ENCODE measurements at regions not wholly inside any gene's neighbourhood (a gene's known extent, or its start where the extent isn't known, plus 50 kb on each side); places are given as distances from the start of the nearest gene placed in this dataset.

DNA sequence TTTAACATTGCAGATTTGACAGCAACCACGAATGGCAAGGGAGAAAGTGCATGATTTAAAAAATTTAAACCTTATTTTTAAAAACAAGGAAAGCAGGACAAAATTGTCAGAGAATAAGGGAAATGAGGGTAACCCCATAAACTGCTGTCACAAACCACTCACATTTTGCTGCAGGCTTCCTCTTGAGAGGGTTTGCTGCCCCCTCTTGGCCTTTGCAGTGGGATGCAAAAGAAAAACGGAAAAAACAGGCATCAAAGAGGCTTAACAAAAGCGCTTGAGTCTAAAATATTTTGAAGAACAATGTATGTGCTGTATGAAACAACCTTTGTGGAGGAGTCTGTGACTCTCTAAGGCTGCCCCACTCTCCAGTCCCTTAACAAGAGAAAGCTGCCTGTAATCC is 91.6 kb downstream of the TMX3 start:
- TF ChIP-seq, protein P1, sequence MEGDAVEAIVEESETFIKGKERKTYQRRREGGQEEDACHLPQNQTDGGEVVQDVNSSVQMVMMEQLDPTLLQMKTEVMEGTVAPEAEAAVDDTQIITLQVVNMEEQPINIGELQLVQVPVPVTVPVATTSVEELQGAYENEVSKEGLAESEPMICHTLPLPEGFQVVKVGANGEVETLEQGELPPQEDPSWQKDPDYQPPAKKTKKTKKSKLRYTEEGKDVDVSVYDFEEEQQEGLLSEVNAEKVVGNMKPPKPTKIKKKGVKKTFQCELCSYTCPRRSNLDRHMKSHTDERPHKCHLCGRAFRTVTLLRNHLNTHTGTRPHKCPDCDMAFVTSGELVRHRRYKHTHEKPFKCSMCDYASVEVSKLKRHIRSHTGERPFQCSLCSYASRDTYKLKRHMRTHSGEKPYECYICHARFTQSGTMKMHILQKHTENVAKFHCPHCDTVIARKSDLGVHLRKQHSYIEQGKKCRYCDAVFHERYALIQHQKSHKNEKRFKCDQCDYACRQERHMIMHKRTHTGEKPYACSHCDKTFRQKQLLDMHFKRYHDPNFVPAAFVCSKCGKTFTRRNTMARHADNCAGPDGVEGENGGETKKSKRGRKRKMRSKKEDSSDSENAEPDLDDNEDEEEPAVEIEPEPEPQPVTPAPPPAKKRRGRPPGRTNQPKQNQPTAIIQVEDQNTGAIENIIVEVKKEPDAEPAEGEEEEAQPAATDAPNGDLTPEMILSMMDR (IDR thresholded peaks at IDR 0.05; ENCODE audit: control insufficient read depth, extremely low read depth, insufficient read depth): peak; percentile 81
- H3K4me3 ChIP-seq (ENCODE audit: low read depth, low read length): no peak overlapping the region
- peak; percentile 40 for DNase-seq (ENCODE audit: low read depth)

DNA sequence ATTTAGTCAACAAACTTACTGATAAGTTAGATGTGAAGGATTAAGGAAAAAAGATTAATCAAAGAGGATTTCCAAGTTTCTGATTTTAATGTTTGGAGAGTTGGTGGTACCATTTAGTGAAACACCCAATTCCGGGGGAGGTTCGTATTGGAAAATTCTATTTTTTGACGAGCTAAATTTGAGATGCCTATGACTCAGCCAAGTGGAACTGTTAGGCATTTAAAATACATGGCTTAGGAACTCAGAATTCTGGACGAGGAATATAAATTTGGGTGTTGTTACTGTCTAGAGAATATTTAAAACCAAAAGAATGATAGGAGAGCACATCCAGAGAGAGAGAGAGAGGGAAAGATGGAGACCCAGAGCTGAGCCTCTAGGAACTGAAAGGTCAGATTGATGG is 103.6 kb downstream of the TMX3 start:
- no peak overlapping the region for H3K4me3 ChIP-seq (ENCODE audit: low read depth, low read length)
- no peak for DNase-seq (ENCODE audit: low read depth)
- TF ChIP-seq, protein P1 (IDR thresholded peaks at IDR 0.05; ENCODE audit: control insufficient read depth, extremely low read depth, insufficient read depth): no peak

DNA sequence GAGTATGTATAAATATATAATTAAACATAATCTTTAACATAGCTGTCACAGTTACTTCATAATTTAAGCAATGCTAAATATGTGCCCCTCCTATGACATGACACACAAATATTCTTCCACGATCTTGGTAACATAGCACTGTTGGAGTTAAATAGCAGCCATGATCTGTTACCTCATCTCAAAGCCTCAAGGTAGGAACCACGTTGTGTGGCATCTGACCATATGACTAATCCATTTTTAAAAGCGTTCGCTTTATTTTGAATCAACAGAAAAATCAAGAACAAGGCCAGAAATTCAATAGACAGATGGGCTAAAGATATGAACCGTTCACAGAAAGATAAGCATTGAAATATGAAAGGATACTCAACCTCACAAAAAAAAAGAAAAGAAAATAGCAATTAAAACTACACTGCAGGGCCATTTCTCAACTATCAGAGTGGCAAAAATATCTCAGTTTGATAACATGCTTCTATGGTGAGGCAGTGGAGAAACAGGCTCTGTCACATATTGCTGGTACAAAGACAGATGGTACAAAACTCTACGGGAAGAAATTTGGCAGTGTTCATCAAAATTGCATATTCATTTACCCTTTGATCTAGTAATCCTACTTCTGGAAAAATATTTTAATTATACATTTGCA is 105.9 kb downstream of the TMX3 start:
- H3K4me3 ChIP-seq (ENCODE audit: low read depth, low read length): no peak overlapping the region
- TF ChIP-seq, protein P1 (IDR thresholded peaks at IDR 0.05; ENCODE audit: control insufficient read depth, extremely low read depth, insufficient read depth): no peak
- no peak for DNase-seq (ENCODE audit: low read depth)

DNA sequence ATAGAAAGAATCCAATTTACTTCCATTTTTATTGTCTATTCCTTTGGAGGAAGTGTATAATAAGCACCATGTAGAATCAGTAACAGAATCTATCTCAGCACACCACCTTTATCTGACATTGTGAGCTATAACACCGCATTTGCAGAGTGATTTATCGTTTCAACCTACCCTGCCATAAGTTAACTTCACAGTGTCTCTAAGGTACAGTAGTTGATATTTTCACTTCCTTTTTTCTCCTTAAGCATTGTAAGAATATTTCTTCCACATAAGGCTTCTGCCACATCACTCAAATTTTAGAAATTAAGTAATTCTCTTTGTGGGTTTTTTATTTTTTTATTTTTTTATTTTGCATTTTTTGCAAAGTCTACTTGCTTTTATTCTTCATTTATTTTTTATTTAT is 107.1 kb downstream of the TMX3 start:
- TF ChIP-seq, protein P1 (IDR thresholded peaks at IDR 0.05; ENCODE audit: control insufficient read depth, extremely low read depth, insufficient read depth): no peak
- H3K4me3 ChIP-seq (ENCODE audit: low read depth, low read length): no peak overlapping the region
- DNase-seq (ENCODE audit: low read depth): no peak

DNA sequence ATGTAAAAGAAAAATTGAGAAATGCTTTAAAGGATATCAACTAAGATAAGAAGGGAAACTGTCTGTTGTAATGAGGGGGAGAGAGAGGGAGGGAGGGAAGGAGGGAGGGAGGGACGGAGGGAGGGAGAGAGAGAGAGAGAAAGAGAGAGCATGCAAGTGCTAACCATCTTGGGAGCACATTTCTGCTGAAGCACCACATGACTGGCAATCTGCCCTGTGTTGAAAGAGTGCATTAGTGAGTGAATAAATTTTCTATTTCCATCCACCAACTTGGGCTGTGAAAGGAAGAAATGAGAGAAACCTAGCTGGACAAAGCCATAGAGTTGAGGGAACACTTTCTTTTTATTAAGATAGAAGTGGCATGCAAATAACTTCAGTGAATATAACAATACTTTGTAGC is 110.7 kb downstream of the TMX3 start:
- TF ChIP-seq, protein P1 (IDR thresholded peaks at IDR 0.05; ENCODE audit: control insufficient read depth, extremely low read depth, insufficient read depth): no peak
- no peak for DNase-seq (ENCODE audit: low read depth)
- H3K4me3 ChIP-seq (ENCODE audit: low read depth, low read length): no peak overlapping the region

DNA sequence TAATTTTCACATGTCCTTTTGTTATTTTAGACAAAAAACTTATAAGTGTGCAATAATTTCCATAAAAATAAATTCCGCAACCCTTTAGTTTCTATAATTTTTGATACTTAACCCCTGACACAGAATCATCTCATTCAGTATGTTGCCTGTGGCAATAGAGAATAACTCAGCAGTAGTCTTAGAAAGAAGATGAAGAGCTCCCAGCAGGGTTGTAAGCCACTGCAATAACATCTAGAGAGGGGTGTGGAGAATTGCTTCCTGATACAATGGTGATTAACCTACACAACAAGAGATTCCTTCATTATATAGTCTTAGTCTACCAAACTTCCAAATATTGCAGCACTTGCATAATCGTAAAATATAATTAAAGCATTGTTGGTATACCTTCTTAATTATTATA is 118.9 kb downstream of the TMX3 start:
- TF ChIP-seq, protein P1 (IDR thresholded peaks at IDR 0.05; ENCODE audit: control insufficient read depth, extremely low read depth, insufficient read depth): no peak
- H3K4me3 ChIP-seq (ENCODE audit: low read depth, low read length): no peak overlapping the region
- no peak for DNase-seq (ENCODE audit: low read depth)

DNA sequence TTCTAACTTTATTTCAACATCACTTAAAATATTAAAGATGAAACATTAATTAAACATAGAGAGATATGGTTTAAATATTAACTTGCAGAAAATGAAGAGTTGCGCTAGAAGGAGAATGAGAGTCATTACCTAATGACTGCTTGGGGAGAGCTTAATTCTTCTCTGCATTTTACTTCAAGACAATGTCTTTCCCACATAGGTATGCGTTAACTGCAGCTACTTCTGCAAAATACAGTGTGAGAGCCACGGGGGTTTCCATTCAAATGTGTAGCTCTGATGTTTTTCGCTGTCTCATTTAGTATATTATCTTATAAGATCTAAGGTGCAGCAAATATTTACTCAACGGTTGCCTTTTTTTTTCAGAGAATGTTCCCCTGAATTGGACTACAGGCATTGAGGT is 126.7 kb downstream of the TMX3 start:
- TF ChIP-seq, protein P1 (IDR thresholded peaks at IDR 0.05; ENCODE audit: control insufficient read depth, extremely low read depth, insufficient read depth): no peak
- H3K4me3 ChIP-seq (ENCODE audit: low read depth, low read length): no peak overlapping the region
- no peak for DNase-seq (ENCODE audit: low read depth)
